CD14-positive monocyte (primary cell): ENCODE measurements at regions not wholly inside any gene's neighbourhood (a gene's known extent, or its start where the extent isn't known, plus 50 kb on each side); places are given as distances from the start of the nearest gene placed in this dataset.

Source experiments
- DNase-seq, 3 donors: peaks; one replicate each; pipeline ENCODE4 v3.0.0-alpha.2; 2011 to 2022
- H2AFZ ChIP-seq: 2 replicates; pipeline ENCODE4 v1.6.0; 2012; ENCODE audit warnings: mild to moderate bottlenecking, low read depth, low read length, inconsistent platforms; ENCODE audit not compliant: insufficient read depth, poor library complexity, severe bottlenecking
- H3K27ac ChIP-seq, 2 donors: 1 replicate in 1 of 2; 2 replicates in 1 of 2; pipeline ENCODE4 v1.5.1; 2012 to 2013; ENCODE audit warnings: low read length in 2 of 2, control low read depth in 1 of 2, inconsistent platforms in 1 of 2, low read depth in 1 of 2, mild to moderate bottlenecking in 1 of 2
- H3K27me3 ChIP-seq, 2 donors: one replicate each; pipeline versions ENCODE4 v1.6.0 to v1.6.1; 2011 to 2013; ENCODE audit warnings: low read length in 2 of 2; ENCODE audit not compliant: control insufficient read depth in 2 of 2, insufficient read depth in 2 of 2
- H3K36me3 ChIP-seq, 2 donors: replicated peaks in 1 of 2; 1 replicate in 1 of 2; 2 replicates in 1 of 2; pipeline versions ENCODE4 v1.5.1 to v1.6.1; 2012 to 2013; ENCODE audit warnings: low read length in 2 of 2, control low read depth in 1 of 2, inconsistent platforms in 1 of 2, mild to moderate bottlenecking in 1 of 2; ENCODE audit not compliant: insufficient read depth in 2 of 2, control insufficient read depth in 1 of 2
- H3K4me1 ChIP-seq, 2 donors: 1 replicate in 1 of 2; 2 replicates in 1 of 2; pipeline versions ENCODE4 v1.5.1 to v1.6.1; 2012 to 2013; ENCODE audit warnings: low read length in 2 of 2, control low read depth in 1 of 2, inconsistent platforms in 1 of 2, mild to moderate bottlenecking in 1 of 2, moderate library complexity in 1 of 2; ENCODE audit not compliant: insufficient read depth in 2 of 2, control insufficient read depth in 1 of 2
- H3K4me2 ChIP-seq: replicated peaks from 2 replicates; pipeline ENCODE3; 2012; ENCODE audit warnings: low read length, moderate library complexity, mild to moderate bottlenecking; ENCODE audit not compliant: poor library complexity, severe bottlenecking; ENCODE audit errors: extremely low read depth
- H3K4me3 ChIP-seq, 3 experiments: fragments of 200-600 bp in 1 of 3; sonication (generic) in 1 of 3; replicated peaks in 1 of 3; 1 replicate in 2 of 3; 2 replicates in 1 of 3; pipeline ENCODE4 v1.5.1; 2011 to 2013; ENCODE audit warnings: low read length in 3 of 3, mild to moderate bottlenecking in 3 of 3, control low read depth in 2 of 3, low read depth in 2 of 3, inconsistent platforms in 1 of 3, moderate library complexity in 1 of 3
- H3K79me2 ChIP-seq: 2 replicates; pipeline ENCODE4 v1.6.0; 2012; ENCODE audit warnings: mild to moderate bottlenecking, control low read depth, inconsistent platforms, low read length, moderate library complexity; ENCODE audit not compliant: insufficient read depth
- H3K9ac ChIP-seq: 2 replicates; pipeline ENCODE4 v1.6.0; 2017; ENCODE audit warnings: low read length, mild to moderate bottlenecking; ENCODE audit not compliant: insufficient read depth, poor library complexity, severe bottlenecking
- H3K9me3 ChIP-seq, 2 donors: replicated peaks in 1 of 2; 1 replicate in 1 of 2; 2 replicates in 1 of 2; pipeline versions ENCODE4 v1.5.1 to v1.6.1; 2012 to 2013; ENCODE audit warnings: low read length in 2 of 2, control low read depth in 1 of 2; ENCODE audit not compliant: control insufficient read depth in 1 of 2, insufficient read depth in 1 of 2
- H4K20me1 ChIP-seq: 2 replicates; pipeline ENCODE4 v1.6.0; 2012; ENCODE audit warnings: mild to moderate bottlenecking, low read length, control low read depth, moderate library complexity; ENCODE audit not compliant: insufficient read depth
- H3K27ac Mint-ChIP-seq, 7 donors: one replicate each; pipeline ENCODE4 v1.8.0; 2020; ENCODE audit warnings: mild to moderate bottlenecking in 7 of 7, mixed read lengths in 7 of 7, moderate library complexity in 6 of 7, inconsistent platforms in 2 of 7
- H3K27me3 Mint-ChIP-seq, 3 donors: one replicate each; pipeline ENCODE4 v1.8.0; 2021 to 2022; ENCODE audit warnings: low read depth in 3 of 3, mild to moderate bottlenecking in 3 of 3, mixed read lengths in 3 of 3, moderate library complexity in 3 of 3, inconsistent platforms in 1 of 3
- H3K36me3 Mint-ChIP-seq, 2 donors: one replicate each; pipeline ENCODE4 v1.8.0; 2020; ENCODE audit warnings: mixed read lengths in 2 of 2, inconsistent platforms in 1 of 2, mild to moderate bottlenecking in 1 of 2
- H3K4me1 Mint-ChIP-seq: one replicate; pipeline ENCODE4 v1.8.0; 2020; ENCODE audit warnings: mild to moderate bottlenecking, mixed read lengths
- H3K4me3 Mint-ChIP-seq, 2 donors: one replicate each; pipeline ENCODE4 v1.8.0; 2020; ENCODE audit warnings: mild to moderate bottlenecking in 2 of 2, mixed read lengths in 2 of 2, moderate library complexity in 1 of 2
- H3K9me3 Mint-ChIP-seq, 7 donors: one replicate each; pipeline ENCODE4 v1.8.0; 2020 to 2022; ENCODE audit warnings: mixed read lengths in 7 of 7, mild to moderate bottlenecking in 6 of 7, moderate library complexity in 6 of 7, inconsistent platforms in 2 of 7
- CTCF ChIP-seq: fragments of 200-600 bp; IDR thresholded peaks from one replicate; pipeline ENCODE4 v1.8.0; 2022; ENCODE audit warnings: antibody characterized with exemption, mild to moderate bottlenecking
- WGBS: methylation state at CpG from one replicate; pipeline ENCODE4 v1.1.5; 2013; ENCODE audit warnings: missing lambda C conversion rate; ENCODE audit not compliant: insufficient coverage; 5-methylcytosine and 5-hydroxymethylcytosine counted together
- intact Hi-C, 2 donors: fragments of 100-400 bp; cut with micrococcal nuclease; formaldehyde crosslinking; loops; one replicate each; pipeline versions ENCODE4 v1.15.0 to v1.15.1; 2023

GRCh38 chr2:152280780-152281179 is 54.2 kb upstream of the FMNL2 start:
- intact Hi-C loops: no loop called here
- Histone ChIP-seq H2AFZ (no peak overlapping the region), H4K20me1 (no peaks in the 10 kb centered on the region), H3K9ac (no peak overlapping the region), H3K79me2 (no peaks in the 10 kb centered on the region), H3K9me3 (peaks cover 0 to 11% of the 10 kb centered on the region in 2 donors), H3K27ac (no peak overlapping the region), H3K4me1 (no peaks in the 10 kb centered on the region), H3K27me3 (no peaks in the 10 kb centered on the region), H3K36me3 (no peaks in the 10 kb centered on the region), H3K4me2 (no peak overlapping the region), H3K4me3 (no peak overlapping the region)
- Mint-ChIP-seq H3K27ac (no peak overlapping the region), H3K9me3 (peaks cover 0 to 20% (median 17%) of the 10 kb centered on the region in 7 donors), H3K27me3 (peaks cover 3% of the 10 kb centered on the region in 3 donors), H3K4me3 (no peak overlapping the region), H3K36me3 (no peaks in the 10 kb centered on the region), H3K4me1 (no peaks in the 10 kb centered on the region)
- DNase-seq: no peak
- no CpG with 5 or more reads among the region's 2 CpGs for WGBS
- no peak for TF ChIP-seq CTCF

DNA sequence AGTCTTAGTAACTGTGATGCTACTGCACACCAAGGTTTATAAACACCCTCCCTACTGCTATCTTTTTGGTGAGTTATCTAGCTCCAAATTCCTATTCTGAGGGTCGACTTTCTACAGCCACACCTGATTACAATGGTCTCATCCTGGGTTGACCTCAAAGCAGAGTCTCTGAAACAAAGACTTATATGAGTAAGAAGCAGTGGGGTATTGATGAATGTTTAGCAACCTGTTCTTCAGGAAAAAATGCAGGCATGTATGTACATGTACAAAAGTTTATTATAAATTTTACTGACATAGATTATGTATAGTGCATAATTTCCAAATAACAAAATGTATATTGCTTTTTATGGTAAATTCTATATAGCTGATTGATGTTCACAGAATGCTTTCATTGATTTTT is 51.6 kb upstream of the FMNL2 start:
- Mint-ChIP-seq H3K27ac (no peak overlapping the region), H3K4me3 (no peak overlapping the region), H3K4me1 (no peaks in the 10 kb centered on the region), H3K27me3 (peaks cover 3 to 4% (median 3%) of the 10 kb centered on the region in 3 donors), H3K9me3 (peaks cover 0 to 21% (median 11%) of the 10 kb centered on the region in 7 donors), H3K36me3 (no peaks in the 10 kb centered on the region)
- Histone ChIP-seq H2AFZ (no peak overlapping the region), H3K79me2 (no peaks in the 10 kb centered on the region), H3K27ac (no peak overlapping the region), H3K4me2 (no peak overlapping the region), H3K4me1 (no peaks in the 10 kb centered on the region), H3K9ac (no peak overlapping the region), H4K20me1 (no peaks in the 10 kb centered on the region), H3K36me3 (no peaks in the 10 kb centered on the region), H3K4me3 (no peak overlapping the region), H3K27me3 (no peaks in the 10 kb centered on the region), H3K9me3 (peaks cover 0 to 11% of the 10 kb centered on the region in 2 donors)
- WGBS: no CpG with 5 or more reads among the region's 1 CpG
- intact Hi-C loops: no loop called here
- DNase-seq: no peak
- no peak for TF ChIP-seq CTCF
